Activated naive CD4-positive, alpha-beta T cell treated with anti-CD3 and anti-CD28 coated beads, Interleukin-2, amount 50 U/mL, for 16 hours (primary cell): ENCODE measurements at regions not wholly inside any gene's neighbourhood (a gene's known extent, or its start where the extent isn't known, plus 50 kb on each side); places are given as distances from the start of the nearest gene placed in this dataset.
"Not testable (repeated sequence)": the region's sequence is repeated elsewhere in the genome, so short reads cannot be mapped to it uniquely, and the experiment has no call there.

Source experiments
- DNase-seq: peaks from one replicate; pipeline ENCODE4 v3.0.0-alpha.2; 2020

- DNase-seq: no peak
These were observed 107.3 kb upstream of the SPIN1 start for GRCh38 chr9:88280816-88281382.

GRCh38 chr9:88278036-88278435 is 110.2 kb upstream of the SPIN1 start:
- DNase-seq: no peak

GRCh38 chr9:88274078-88274477 is 114.2 kb upstream of the SPIN1 start:
- no peak for DNase-seq

- no peak for DNase-seq
These were observed 115.3 kb upstream of the SPIN1 start for GRCh38 chr9:88272986-88273385.

- no peak for DNase-seq
These were observed 117.8 kb upstream of the SPIN1 start for GRCh38 chr9:88270413-88270812.

- no peak for DNase-seq
These were observed 119.4 kb upstream of the SPIN1 start for GRCh38 chr9:88268886-88269285.

DNA sequence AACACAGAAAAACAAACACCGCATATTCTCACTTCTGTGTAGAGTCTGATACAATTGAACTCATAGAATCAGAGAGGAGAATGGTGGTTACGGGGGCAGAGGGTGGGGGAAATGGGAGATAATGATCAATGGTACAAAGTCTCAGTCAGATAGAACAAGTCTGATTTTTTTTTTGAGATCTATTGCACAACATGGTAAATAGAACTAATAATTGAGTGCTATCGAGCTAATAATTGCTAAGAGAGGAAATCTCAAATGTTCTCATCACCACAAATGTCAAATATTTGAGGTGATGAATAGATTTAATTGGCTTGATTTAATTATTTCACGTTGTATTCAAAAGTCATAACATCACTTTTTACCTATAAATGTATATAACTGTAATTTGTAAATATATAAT is 121.0 kb upstream of the SPIN1 start:
- DNase-seq: no peak

- no peak for DNase-seq
These were observed 121.8 kb upstream of the SPIN1 start for GRCh38 chr9:88266416-88266815.

- DNase-seq: no peak
These were observed 120.7 kb upstream of the SPATA31C2 start for GRCh38 chr9:88259001-88259400.

- no peak for DNase-seq
These were observed 120.3 kb upstream of the SPATA31C2 start for GRCh38 chr9:88258601-88259000.

DNA sequence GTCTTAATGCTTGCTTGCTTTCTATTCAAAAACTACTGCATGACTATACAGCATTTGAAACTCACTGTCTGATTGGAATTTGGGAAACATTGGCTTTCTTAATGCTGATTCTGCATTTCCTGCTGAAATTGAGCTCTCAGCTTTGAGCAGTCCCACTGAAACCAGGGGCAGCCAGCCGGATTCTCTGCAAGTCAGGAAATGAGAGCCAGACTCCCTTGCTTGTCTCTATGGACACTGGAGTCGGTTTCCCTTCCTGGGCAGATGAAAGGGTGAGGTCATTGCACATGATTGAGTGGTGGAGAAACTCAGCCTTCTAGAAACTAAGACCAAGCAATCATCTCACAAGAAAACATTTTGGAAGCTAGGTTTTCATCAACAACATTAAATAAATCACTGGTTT is 119.7 kb upstream of the SPATA31C2 start:
- DNase-seq: no peak

- DNase-seq: no peak
These were observed 117.9 kb upstream of the SPATA31C2 start for GRCh38 chr9:88256216-88256615.

GRCh38 chr9:88255806-88256205 is 117.5 kb upstream of the SPATA31C2 start:
- DNase-seq: not testable (repeated sequence)

DNA sequence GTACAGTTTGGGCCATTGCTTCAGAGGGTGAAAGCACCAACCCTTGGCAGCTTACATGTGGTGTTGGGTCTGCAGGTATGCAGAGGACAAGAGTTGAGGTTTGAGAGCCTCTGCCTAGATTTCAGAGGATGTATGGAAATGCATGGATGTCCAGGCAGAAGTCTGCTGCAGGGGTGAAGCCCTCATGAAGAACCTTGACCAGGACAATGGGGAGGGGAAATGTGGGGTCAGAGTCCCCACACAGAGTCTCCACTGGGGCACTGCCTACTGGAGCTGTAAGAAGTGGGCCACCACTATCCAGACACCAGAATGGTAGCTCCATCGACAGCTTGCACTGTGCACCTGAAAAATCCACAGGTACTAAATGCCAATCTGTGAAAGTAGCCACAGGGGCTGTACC is 113.6 kb upstream of the SPATA31C2 start:
- no peak for DNase-seq

GRCh38 chr9:88243736-88244135 is 105.5 kb upstream of the SPATA31C2 start:
- DNase-seq: no peak

GRCh38 chr9:88242879-88243278 is 104.6 kb upstream of the SPATA31C2 start:
- no peak for DNase-seq

DNA sequence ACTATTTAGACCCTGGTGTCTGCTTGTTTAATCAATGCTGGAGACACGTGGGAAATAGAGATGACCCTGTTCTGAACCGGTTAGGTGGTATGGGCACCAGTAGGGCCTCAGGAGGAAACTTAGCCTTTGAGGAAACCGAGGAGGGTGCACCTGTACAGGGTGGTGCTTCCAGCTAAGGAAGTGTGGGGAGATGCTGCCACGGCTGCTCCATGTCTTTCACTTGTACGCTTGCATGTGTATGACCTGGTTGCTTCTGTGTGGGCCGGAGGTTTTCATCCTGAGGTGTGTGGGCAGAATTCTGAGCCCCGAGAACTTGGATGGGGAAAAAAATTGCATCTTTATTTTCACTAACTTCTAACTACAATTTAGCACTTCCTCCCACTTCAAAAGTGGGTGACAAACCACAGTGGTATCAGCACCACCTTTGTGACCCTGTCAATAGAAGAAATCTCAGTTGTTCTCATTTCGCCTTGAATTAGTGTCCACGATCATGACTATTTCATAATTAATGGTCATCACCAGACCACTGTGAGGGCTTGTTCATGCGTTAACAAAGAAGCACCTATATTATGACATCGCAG is 99.8 kb upstream of the SPATA31C2 start:
- no peak for DNase-seq

GRCh38 chr9:88237479-88237961 is 99.2 kb upstream of the SPATA31C2 start:
- DNase-seq: no peak

GRCh38 chr9:88236511-88237478 is 98.5 kb upstream of the SPATA31C2 start:
- DNase-seq: no peak

GRCh38 chr9:88235615-88236014 is 97.3 kb upstream of the SPATA31C2 start:
- no peak for DNase-seq

- no peak for DNase-seq
These were observed 95.8 kb upstream of the SPATA31C2 start for GRCh38 chr9:88234114-88234513.

DNA sequence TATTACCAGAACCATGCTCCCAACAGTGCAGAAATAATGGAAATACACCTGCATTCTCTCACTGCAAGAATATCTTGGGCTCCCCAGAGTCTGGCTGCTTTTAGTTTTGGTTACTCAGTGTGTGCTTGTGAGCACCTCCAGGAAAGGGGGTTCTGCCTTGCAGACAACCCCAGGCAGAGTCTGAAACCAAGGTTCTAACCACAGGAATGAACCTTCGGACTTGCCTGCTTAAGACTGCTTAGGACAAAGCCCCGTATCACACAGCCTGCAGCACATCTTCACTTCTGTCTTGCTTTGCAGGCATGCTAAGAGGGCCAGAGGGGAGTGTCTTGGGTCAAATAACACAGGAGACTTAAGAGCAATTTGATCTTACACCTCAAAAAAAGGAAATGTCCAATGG is 94.8 kb upstream of the SPATA31C2 start:
- no peak for DNase-seq

DNA sequence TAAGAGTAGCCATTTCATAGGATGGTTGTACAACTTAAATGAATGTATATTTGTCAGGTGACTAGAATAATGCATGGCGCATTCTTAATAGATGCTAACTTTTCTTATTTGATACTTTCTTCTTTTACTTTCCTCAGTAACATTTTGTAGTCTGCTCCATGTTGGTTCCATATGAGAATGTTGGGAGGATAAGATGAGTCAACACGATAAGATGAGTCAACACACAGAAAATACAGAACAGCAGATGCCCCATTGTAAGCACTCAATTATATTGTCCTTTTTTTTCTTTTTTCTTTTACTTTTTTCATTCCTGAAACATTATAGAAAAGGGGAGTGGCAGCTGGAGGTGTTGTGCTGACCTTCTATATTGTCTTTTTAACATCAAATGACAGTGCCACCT is 92.3 kb upstream of the SPATA31C2 start:
- DNase-seq: no peak

DNA sequence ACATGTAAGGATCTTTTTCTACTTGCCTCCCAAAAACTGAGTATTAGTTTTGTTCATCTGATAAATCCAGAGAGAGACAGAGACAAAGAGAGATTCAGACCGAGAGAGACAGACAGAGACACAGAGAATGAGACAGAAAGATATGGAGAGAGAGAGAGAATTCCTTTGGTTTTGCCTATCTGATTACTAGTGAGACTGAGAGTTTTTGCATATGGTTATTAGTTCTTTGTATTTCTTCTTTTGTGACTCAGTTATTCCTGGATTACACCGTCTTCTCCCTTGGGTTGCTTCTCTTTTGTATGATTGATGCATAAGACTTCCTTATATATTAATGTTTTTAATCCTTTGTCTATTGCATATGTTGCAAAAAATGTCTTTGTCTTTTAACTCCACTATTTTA is 91.2 kb upstream of the SPATA31C2 start:
- no peak for DNase-seq
